ENCODE measurements at regions not wholly inside any gene's neighbourhood (a gene's known extent, or its start where the extent isn't known, plus 50 kb on each side); places are given as distances from the start of the nearest gene placed in this dataset.

DNA sequence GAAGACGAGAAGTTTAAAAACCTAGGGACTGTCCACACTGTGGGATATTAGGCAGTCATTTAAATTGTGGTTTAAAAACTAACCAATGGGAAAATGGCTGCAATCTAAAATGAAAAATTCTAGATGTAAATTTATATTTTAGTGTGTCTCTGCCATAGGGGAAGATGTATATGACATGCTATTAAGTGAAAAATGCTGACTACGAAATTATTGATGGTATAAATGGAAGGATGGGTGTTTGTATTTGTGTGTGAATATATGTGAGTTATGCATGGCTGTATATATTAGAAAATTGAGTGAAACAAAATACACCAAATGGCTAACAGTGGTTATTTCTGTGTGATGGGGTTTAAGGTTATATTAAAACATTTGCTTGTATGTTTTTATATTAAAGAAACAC lies 260.7 kb downstream of the AJAP1 start:
- Histone ChIP-seq H3K14ac (ENCODE audit: low read length) (no peak overlapping the region), H4K8ac (ENCODE audit: low read depth, low read length) (no peak overlapping the region), H3K9me3 (replicated peaks in 1 of 2; ENCODE audit: control insufficient read depth in 2 of 2, insufficient read depth in 1 of 2, low read depth in 1 of 2, low read length in 2 of 2) (peaks cover 0 to 6% of the 10 kb centered on the region in 2 donors), H3K18ac (ENCODE audit: low read length) (no peak overlapping the region), H2BK12ac (ENCODE audit: low read length) (no peak overlapping the region), H3K4me2 (ENCODE audit: insufficient read depth, low read length, poor library complexity, severe bottlenecking) (no peak overlapping the region), H2BK15ac (ENCODE audit: low read length) (no peak overlapping the region), H2BK120ac (ENCODE audit: low read depth, low read length) (no peak overlapping the region), H3K79me1 (ENCODE audit: low read depth, low read length) (no peaks in the 10 kb centered on the region), H3K9ac (ENCODE audit: low read depth, low read length, poor library complexity) (no peak overlapping the region), H2AFZ (ENCODE audit: low read length) (no peak overlapping the region), H3K27me3 (ENCODE audit: control insufficient read depth in 3 of 3, insufficient read depth in 3 of 3, low read depth in 1 of 3, low read length in 3 of 3) (no peaks in the 10 kb centered on the region), H3K4me3 (ENCODE audit: low read length in 2 of 2) (no peak overlapping the region), H2AK5ac (ENCODE audit: low read depth, low read length) (no peak overlapping the region), H3K4ac (ENCODE audit: low read length) (no peak overlapping the region), H3K36me3 (replicated peaks in 1 of 2; ENCODE audit: control insufficient read depth in 2 of 2, insufficient read depth in 2 of 2, low read length in 2 of 2) (no peaks in the 10 kb centered on the region), H3K27ac (replicated peaks; ENCODE audit: low read length) (no peak overlapping the region), H3K23ac (ENCODE audit: low read depth, low read length, poor library complexity) (no peak overlapping the region), H2BK5ac (ENCODE audit: low read length) (no peak overlapping the region), H3K4me1 (ENCODE audit: control insufficient read depth in 2 of 2, insufficient read depth in 1 of 2, low read depth in 1 of 2, low read length in 2 of 2) (no peaks in the 10 kb centered on the region), H4K91ac (ENCODE audit: low read depth, low read length, poor library complexity) (no peak overlapping the region)
- WGBS, 2 donors (ENCODE audit: extremely low coverage in 2 of 2, insufficient read length in 2 of 2, insufficient replicate concordance in 1 of 2), result 100% methylated on average over 1 of the region's 2 CpGs
- no peak for DNase-seq (ENCODE audit: low spot score)

DNA sequence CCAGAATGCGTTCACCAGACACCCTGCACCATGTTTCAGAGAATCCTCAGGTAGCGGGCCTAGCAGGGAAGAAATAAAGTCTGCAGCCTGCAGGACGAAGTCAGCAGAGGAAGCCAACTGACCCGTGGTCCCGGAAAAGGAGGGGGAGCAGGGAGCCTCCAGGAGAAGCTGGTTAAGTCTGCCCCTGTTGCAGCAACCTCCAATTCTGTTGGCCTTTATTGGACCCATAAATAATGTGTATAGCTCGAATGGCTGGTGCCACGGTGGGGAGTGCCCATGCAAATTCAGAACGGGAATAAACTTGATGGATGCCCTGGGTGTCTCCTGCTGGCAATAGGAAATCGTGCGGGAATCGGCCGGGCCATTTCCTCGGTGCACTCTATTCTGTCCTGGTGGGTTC lies 254.1 kb downstream of the AJAP1 start:
- Histone ChIP-seq H3K9ac (ENCODE audit: low read depth, low read length, poor library complexity) (no peak overlapping the region), H4K8ac (ENCODE audit: low read depth, low read length) (no peak overlapping the region), H2AFZ (ENCODE audit: low read length) (no peak overlapping the region), H2BK5ac (ENCODE audit: low read length) (no peak overlapping the region), H2AK5ac (ENCODE audit: low read depth, low read length) (no peak overlapping the region), H3K4me1 (ENCODE audit: control insufficient read depth in 2 of 2, insufficient read depth in 1 of 2, low read depth in 1 of 2, low read length in 2 of 2) (no peaks in the 10 kb centered on the region), H3K27me3 (ENCODE audit: control insufficient read depth in 3 of 3, insufficient read depth in 3 of 3, low read depth in 1 of 3, low read length in 3 of 3) (no peaks in the 10 kb centered on the region), H3K4me2 (ENCODE audit: insufficient read depth, low read length, poor library complexity, severe bottlenecking) (no peak overlapping the region), H3K36me3 (replicated peaks in 1 of 2; ENCODE audit: control insufficient read depth in 2 of 2, insufficient read depth in 2 of 2, low read length in 2 of 2) (no peaks in the 10 kb centered on the region), H3K4ac (ENCODE audit: low read length) (no peak overlapping the region), H3K23ac (ENCODE audit: low read depth, low read length, poor library complexity) (no peak overlapping the region), H3K79me1 (ENCODE audit: low read depth, low read length) (no peaks in the 10 kb centered on the region), H2BK120ac (ENCODE audit: low read depth, low read length) (no peak overlapping the region), H3K9me3 (replicated peaks in 1 of 2; ENCODE audit: control insufficient read depth in 2 of 2, insufficient read depth in 1 of 2, low read depth in 1 of 2, low read length in 2 of 2) (peaks cover 0 to 2% of the 10 kb centered on the region in 2 donors), H3K14ac (ENCODE audit: low read length) (no peak overlapping the region), H2BK15ac (ENCODE audit: low read length) (no peak overlapping the region), H2BK12ac (ENCODE audit: low read length) (no peak overlapping the region), H3K27ac (replicated peaks; ENCODE audit: low read length) (no peak overlapping the region), H4K91ac (ENCODE audit: low read depth, low read length, poor library complexity) (no peak overlapping the region), H3K4me3 (ENCODE audit: low read length in 2 of 2) (no peak overlapping the region), H3K18ac (ENCODE audit: low read length) (no peak overlapping the region)
- no peak for DNase-seq (ENCODE audit: low spot score)
- no CpG with 5 or more reads among the region's 13 CpGs for WGBS, 2 donors (ENCODE audit: extremely low coverage in 2 of 2, insufficient read length in 2 of 2, insufficient replicate concordance in 1 of 2)

- Histone ChIP-seq H2AFZ (ENCODE audit: low read length) (no peak overlapping the region), H2BK12ac (ENCODE audit: low read length) (no peak overlapping the region), H3K4me1 (ENCODE audit: control insufficient read depth in 2 of 2, insufficient read depth in 1 of 2, low read depth in 1 of 2, low read length in 2 of 2) (no peaks in the 10 kb centered on the region), H3K4me3 (ENCODE audit: low read length in 2 of 2) (no peak overlapping the region), H3K9ac (ENCODE audit: low read depth, low read length, poor library complexity) (no peak overlapping the region), H3K27me3 (ENCODE audit: control insufficient read depth in 3 of 3, insufficient read depth in 3 of 3, low read depth in 1 of 3, low read length in 3 of 3) (no peaks in the 10 kb centered on the region), H3K9me3 (replicated peaks in 1 of 2; ENCODE audit: control insufficient read depth in 2 of 2, insufficient read depth in 1 of 2, low read depth in 1 of 2, low read length in 2 of 2) (peaks cover 0 to 8% of the 10 kb centered on the region in 2 donors), H3K36me3 (replicated peaks in 1 of 2; ENCODE audit: control insufficient read depth in 2 of 2, insufficient read depth in 2 of 2, low read length in 2 of 2) (no peaks in the 10 kb centered on the region), H4K91ac (ENCODE audit: low read depth, low read length, poor library complexity) (no peak overlapping the region), H3K79me1 (ENCODE audit: low read depth, low read length) (no peaks in the 10 kb centered on the region), H2BK15ac (ENCODE audit: low read length) (no peak overlapping the region), H3K14ac (ENCODE audit: low read length) (no peak overlapping the region), H2BK5ac (ENCODE audit: low read length) (no peak overlapping the region), H3K23ac (ENCODE audit: low read depth, low read length, poor library complexity) (no peak overlapping the region), H3K18ac (ENCODE audit: low read length) (no peak overlapping the region), H2AK5ac (ENCODE audit: low read depth, low read length) (no peak overlapping the region), H2BK120ac (ENCODE audit: low read depth, low read length) (no peak overlapping the region), H3K4me2 (ENCODE audit: insufficient read depth, low read length, poor library complexity, severe bottlenecking) (no peak overlapping the region), H3K4ac (ENCODE audit: low read length) (no peak overlapping the region), H4K8ac (ENCODE audit: low read depth, low read length) (no peak overlapping the region), H3K27ac (replicated peaks; ENCODE audit: low read length) (no peak overlapping the region)
- DNase-seq (ENCODE audit: low spot score), result no peak
- no CpG with 5 or more reads among the region's 4 CpGs for WGBS, 2 donors (ENCODE audit: extremely low coverage in 2 of 2, insufficient read length in 2 of 2, insufficient replicate concordance in 1 of 2)
Measured at GRCh38 chr1:4894566-4894965, 240.2 kb downstream of the AJAP1 start.

- Histone ChIP-seq H3K36me3 (replicated peaks in 1 of 2; ENCODE audit: control insufficient read depth in 2 of 2, insufficient read depth in 2 of 2, low read length in 2 of 2) (no peaks in the 10 kb centered on the region), H3K9ac (ENCODE audit: low read depth, low read length, poor library complexity) (no peak overlapping the region), H3K79me1 (ENCODE audit: low read depth, low read length) (no peaks in the 10 kb centered on the region), H2BK120ac (ENCODE audit: low read depth, low read length) (no peak overlapping the region), H3K4me1 (ENCODE audit: control insufficient read depth in 2 of 2, insufficient read depth in 1 of 2, low read depth in 1 of 2, low read length in 2 of 2) (peaks cover 0 to 2% of the 10 kb centered on the region in 2 donors), H2BK5ac (ENCODE audit: low read length) (no peak overlapping the region), H2BK12ac (ENCODE audit: low read length) (no peak overlapping the region), H3K9me3 (replicated peaks in 1 of 2; ENCODE audit: control insufficient read depth in 2 of 2, insufficient read depth in 1 of 2, low read depth in 1 of 2, low read length in 2 of 2) (peaks cover 0 to 2% of the 10 kb centered on the region in 2 donors), H3K18ac (ENCODE audit: low read length) (no peak overlapping the region), H3K23ac (ENCODE audit: low read depth, low read length, poor library complexity) (no peak overlapping the region), H4K91ac (ENCODE audit: low read depth, low read length, poor library complexity) (no peak overlapping the region), H4K8ac (ENCODE audit: low read depth, low read length) (no peak overlapping the region), H2AFZ (ENCODE audit: low read length) (no peak overlapping the region), H2AK5ac (ENCODE audit: low read depth, low read length) (no peak overlapping the region), H3K14ac (ENCODE audit: low read length) (no peak overlapping the region), H3K27ac (replicated peaks; ENCODE audit: low read length) (no peak overlapping the region), H2BK15ac (ENCODE audit: low read length) (no peak overlapping the region), H3K4me2 (ENCODE audit: insufficient read depth, low read length, poor library complexity, severe bottlenecking) (no peak overlapping the region), H3K4me3 (ENCODE audit: low read length in 2 of 2) (no peak overlapping the region), H3K27me3 (ENCODE audit: control insufficient read depth in 3 of 3, insufficient read depth in 3 of 3, low read depth in 1 of 3, low read length in 3 of 3) (no peaks in the 10 kb centered on the region), H3K4ac (ENCODE audit: low read length) (no peak overlapping the region)
- DNase-seq (ENCODE audit: low spot score), result no peak
- no CpG with 5 or more reads among the region's 8 CpGs for WGBS, 2 donors (ENCODE audit: extremely low coverage in 2 of 2, insufficient read length in 2 of 2, insufficient replicate concordance in 1 of 2)
Measured at GRCh38 chr1:4880626-4881025, 226.2 kb downstream of the AJAP1 start.
